ENCODE measurements at regions not wholly inside any gene's neighbourhood (a gene's known extent, or its start where the extent isn't known, plus 50 kb on each side); places are given as distances from the start of the nearest gene placed in this dataset.
A peak's percentile ranks its signal among the peaks of the same experiment; 100 is the strongest.
"Not testable (repeated sequence)": the region's sequence is repeated elsewhere in the genome, so short reads cannot be mapped to it uniquely, and the experiment has no call there.

DNA sequence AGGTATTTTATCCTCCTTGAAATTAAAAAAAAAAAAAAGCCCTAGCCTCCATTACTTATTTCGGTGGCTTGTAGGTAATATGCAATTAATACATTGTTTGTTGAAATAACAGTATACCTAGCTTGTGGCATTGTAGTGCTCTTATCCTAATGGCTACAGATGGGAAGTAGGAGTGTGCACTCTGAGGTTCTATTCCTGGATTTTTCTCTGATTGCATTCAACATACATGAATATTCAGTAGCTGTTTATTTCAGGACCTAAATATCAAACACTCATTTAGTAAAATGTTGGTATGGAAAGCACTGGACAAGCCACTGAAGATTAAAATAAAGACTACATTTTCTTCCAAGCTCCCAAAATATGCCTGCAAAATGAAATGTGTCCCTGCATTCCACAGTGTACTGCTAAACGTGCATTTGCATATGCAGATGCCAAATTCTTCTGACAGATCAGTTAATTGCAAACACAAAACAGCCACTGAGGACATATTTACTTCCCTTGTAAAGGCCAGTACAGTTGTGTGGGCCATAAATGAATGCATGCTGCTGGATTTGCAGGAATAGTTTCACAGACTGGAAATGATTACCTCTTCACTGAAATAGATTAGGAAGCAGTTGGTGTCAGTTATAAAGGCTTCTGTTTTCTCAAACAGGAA lies 826.1 kb downstream of the PRELID2 start:
- Histone ChIP-seq H3K27me3 (replicated peaks) (no peaks in the 10 kb centered on the region), H3K36me3 (replicated peaks) (no peaks in the 10 kb centered on the region), H3K27ac (no peak overlapping the region), H3K4me3 (ENCODE audit: low read depth, low read length) (no peak overlapping the region)
- in situ Hi-C loops (cut with HindIII; ENCODE audit: low pct_ligation_motif_present, low sequenced_read_pairs): no loop called here
- no peak for TF ChIP-seq CTCF (IDR thresholded peaks at IDR 0.05; ENCODE audit: low read depth, low read length, missing control alignments)
- no peak for DNase-seq

- in situ Hi-C loops (cut with HindIII; ENCODE audit: low pct_ligation_motif_present, low sequenced_read_pairs); H3K27me3 ChIP-seq (replicated peaks); H3K27ac ChIP-seq: not testable (repeated sequence)
Measured at GRCh38 chr5:144994356-144994755, 823.7 kb downstream of the KCTD16 start.

DNA sequence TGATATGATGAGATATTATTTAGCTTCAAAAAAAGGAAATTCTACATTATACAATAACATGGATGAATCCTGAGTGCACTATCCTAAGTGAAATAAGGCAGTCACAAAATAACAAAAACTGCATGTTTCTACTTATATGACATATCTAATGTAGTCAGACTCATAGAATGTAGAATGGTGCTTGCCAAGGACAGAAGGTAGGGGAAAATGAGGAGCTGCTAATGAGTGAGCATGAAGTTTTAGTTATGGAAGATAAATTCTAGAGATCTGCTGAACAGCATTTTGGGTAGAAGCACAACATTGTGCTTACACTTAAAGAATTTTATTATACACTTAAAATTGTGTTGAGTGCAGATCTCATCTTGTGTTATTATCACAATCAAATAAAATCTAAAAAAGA lies 812.4 kb downstream of the KCTD16 start:
- Histone ChIP-seq H3K4me3 (ENCODE audit: low read depth, low read length) (no peak overlapping the region), H3K27ac (no peak overlapping the region), H3K36me3 (replicated peaks) (no peaks in the 10 kb centered on the region), H3K27me3 (replicated peaks) (no peaks in the 10 kb centered on the region)
- TF ChIP-seq CTCF (IDR thresholded peaks at IDR 0.05; ENCODE audit: low read depth, low read length, missing control alignments): no peak
- DNase-seq: no peak
- in situ Hi-C loops (cut with HindIII; ENCODE audit: low pct_ligation_motif_present, low sequenced_read_pairs): no loop called here

More at GRCh38 chr5:144994356-144994755, 823.7 kb downstream of the KCTD16 start:
- H3K4me3 ChIP-seq (ENCODE audit: low read depth, low read length); H3K36me3 ChIP-seq (replicated peaks); DNase-seq: not testable (repeated sequence)

GRCh38 chr5:144979516-144980264 lies 809.0 kb downstream of the KCTD16 start:
- TF ChIP-seq CTCF (IDR thresholded peaks at IDR 0.05; ENCODE audit: low read depth, low read length, missing control alignments): no peak
- Histone ChIP-seq H3K27ac (no peak overlapping the region), H3K27me3 (replicated peaks) (no peaks in the 10 kb centered on the region), H3K4me3 (ENCODE audit: low read depth, low read length) (no peak overlapping the region), H3K36me3 (replicated peaks) (no peaks in the 10 kb centered on the region)
- in situ Hi-C loops (cut with HindIII; ENCODE audit: low pct_ligation_motif_present, low sequenced_read_pairs): no loop called here
- no peak for DNase-seq

DNA sequence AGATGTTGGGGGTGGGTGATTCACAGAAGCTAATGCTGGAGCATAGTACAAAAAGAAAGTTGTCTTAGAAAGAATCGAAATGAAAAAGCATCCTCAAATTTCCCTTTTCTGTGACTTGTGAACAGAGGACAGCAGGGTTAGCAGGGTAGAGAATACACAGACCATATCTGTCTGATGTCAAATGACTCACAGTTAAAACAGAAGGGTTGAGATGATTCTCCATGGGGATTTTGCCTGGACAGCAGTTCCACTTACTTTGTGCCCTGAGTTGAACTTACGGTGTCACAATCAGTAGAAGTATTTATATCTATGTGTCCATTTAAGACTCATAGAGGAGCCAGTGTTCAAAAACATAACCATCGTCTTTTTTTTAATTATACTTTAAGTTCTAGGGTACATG lies 801.6 kb downstream of the KCTD16 start:
- H3K4me3 ChIP-seq (ENCODE audit: low read depth, low read length): no peak overlapping the region
- no peak overlapping the region for H3K27ac ChIP-seq
- H3K27me3 ChIP-seq (replicated peaks): no peaks in the 10 kb centered on the region
- no peaks in the 10 kb centered on the region for H3K36me3 ChIP-seq (replicated peaks)
- DNase-seq: peak; percentile 0
- in situ Hi-C loops (cut with HindIII; ENCODE audit: low pct_ligation_motif_present, low sequenced_read_pairs): no loop called here
- TF ChIP-seq CTCF (IDR thresholded peaks at IDR 0.05; ENCODE audit: low read depth, low read length, missing control alignments): no peak

DNA sequence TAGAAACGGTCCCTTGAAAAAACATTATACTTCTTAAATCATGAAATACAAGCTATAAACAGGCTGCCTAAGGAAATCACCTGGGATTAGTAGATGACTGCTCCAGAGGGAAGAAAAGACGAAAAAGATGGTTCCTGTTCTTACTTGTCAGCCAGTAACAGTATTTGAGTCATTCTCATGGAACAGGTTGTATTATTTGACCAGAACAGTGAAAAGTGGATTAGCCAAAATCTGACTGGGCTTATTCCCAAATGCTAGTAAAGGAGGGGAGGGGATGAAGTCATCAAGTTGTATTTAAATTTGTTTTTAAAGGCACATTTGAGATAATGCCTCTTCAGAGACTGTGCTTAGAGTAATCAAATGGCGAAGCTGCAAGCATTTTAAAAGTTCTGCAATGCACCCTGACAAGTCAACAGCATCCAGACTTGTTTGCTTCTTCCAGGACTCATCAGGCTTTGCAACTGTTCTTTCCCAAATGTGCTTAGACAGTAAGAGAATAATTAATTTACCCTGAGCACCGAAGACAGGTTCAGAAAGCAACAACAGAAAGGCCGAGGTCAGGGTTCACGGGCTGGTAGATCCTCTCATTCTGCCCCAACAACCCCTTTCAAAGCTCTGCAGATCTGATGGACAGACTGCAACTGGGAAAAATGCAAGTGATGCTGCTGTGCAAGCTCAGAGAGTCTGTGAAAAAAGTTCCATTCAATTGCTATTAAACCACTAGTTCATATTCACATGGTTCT lies 800.6 kb downstream of the KCTD16 start:
- no peak for DNase-seq
- TF ChIP-seq CTCF (IDR thresholded peaks at IDR 0.05; ENCODE audit: low read depth, low read length, missing control alignments): no peak
- in situ Hi-C loops (cut with HindIII; ENCODE audit: low pct_ligation_motif_present, low sequenced_read_pairs): no loop called here
- no peaks in the 10 kb centered on the region for H3K27me3 ChIP-seq (replicated peaks)
- no peak overlapping the region for H3K4me3 ChIP-seq (ENCODE audit: low read depth, low read length)
- no peaks in the 10 kb centered on the region for H3K36me3 ChIP-seq (replicated peaks)
- H3K27ac ChIP-seq: no peak overlapping the region
